ENCODE measurements at regions not wholly inside any gene's neighbourhood (a gene's known extent, or its start where the extent isn't known, plus 50 kb on each side); places are given as distances from the start of the nearest gene placed in this dataset.

- in situ Hi-C loops (cut with MboI; ENCODE audit: low sequenced_read_pairs), result no loop called here
- Histone ChIP-seq H3K4me1 (no peaks in the 10 kb centered on the region), H3K9me3 (no peaks in the 10 kb centered on the region), H3K4me3 (no peak overlapping the region), H3K36me3 (replicated peaks) (no peaks in the 10 kb centered on the region), H3K27me3 (ENCODE audit: low read depth) (no peaks in the 10 kb centered on the region; the same call in 1 of the 2 replicates)
- DNase-seq (ENCODE audit: low spot score in 2 of 2), result no peak
These were observed 134.9 kb downstream of the WSCD1 start for GRCh38 chr17:6205033-6205432.

- H3K9me3 ChIP-seq, result no peaks in the 10 kb centered on the region
- H3K4me3 ChIP-seq, result no peak overlapping the region
- no peaks in the 10 kb centered on the region; the same call in 1 of the 2 replicates for H3K27me3 ChIP-seq (ENCODE audit: low read depth)
- no peak for DNase-seq (ENCODE audit: low spot score in 2 of 2)
- in situ Hi-C loops (cut with MboI; ENCODE audit: low sequenced_read_pairs), result no loop called here
- no peaks in the 10 kb centered on the region for H3K36me3 ChIP-seq (replicated peaks)
- H3K4me1 ChIP-seq, result no peaks in the 10 kb centered on the region
These were observed 134.1 kb downstream of the WSCD1 start for GRCh38 chr17:6204203-6204722.

- no peak for DNase-seq (ENCODE audit: low spot score in 2 of 2)
- in situ Hi-C loops (cut with MboI; ENCODE audit: low sequenced_read_pairs), result no loop called here
- H3K27me3 ChIP-seq (ENCODE audit: low read depth), result no peaks in the 10 kb centered on the region
These were observed 126.2 kb downstream of the WSCD1 start for GRCh38 chr17:6196355-6196754.

GRCh38 chr17:6195123-6195522 lies 124.9 kb downstream of the WSCD1 start:
- H3K4me3 ChIP-seq, result no peak overlapping the region
- in situ Hi-C loops (cut with MboI; ENCODE audit: low sequenced_read_pairs), result no loop called here
- H3K36me3 ChIP-seq (replicated peaks), result no peaks in the 10 kb centered on the region
- DNase-seq (ENCODE audit: low spot score in 2 of 2), result no peak
- no peaks in the 10 kb centered on the region for H3K9me3 ChIP-seq
- H3K4me1 ChIP-seq, result no peaks in the 10 kb centered on the region
- H3K27me3 ChIP-seq (ENCODE audit: low read depth), result no peaks in the 10 kb centered on the region

More at GRCh38 chr17:6196355-6196754, 126.2 kb downstream of the WSCD1 start:
- Histone ChIP-seq H3K4me3 (no peak overlapping the region), H3K36me3 (replicated peaks) (no peaks in the 10 kb centered on the region), H3K9me3 (no peaks in the 10 kb centered on the region), H3K4me1 (no peaks in the 10 kb centered on the region)

GRCh38 chr17:6191405-6192324 lies 121.5 kb downstream of the WSCD1 start:
- H3K4me3 ChIP-seq, result no peak overlapping the region
- no peaks in the 10 kb centered on the region for H3K9me3 ChIP-seq
- in situ Hi-C loops (cut with MboI; ENCODE audit: low sequenced_read_pairs), result no loop called here
- no peak for DNase-seq (ENCODE audit: low spot score in 2 of 2)
- no peaks in the 10 kb centered on the region for H3K27me3 ChIP-seq (ENCODE audit: low read depth)
- H3K36me3 ChIP-seq (replicated peaks), result no peaks in the 10 kb centered on the region
- peaks cover 3% of the 10 kb centered on the region; the same call in 1 of the 2 replicates for H3K4me1 ChIP-seq

GRCh38 chr17:6187836-6188235 lies 117.7 kb downstream of the WSCD1 start:
- H3K9me3 ChIP-seq, result no peaks in the 10 kb centered on the region
- H3K36me3 ChIP-seq (replicated peaks), result no peaks in the 10 kb centered on the region
- in situ Hi-C loops (cut with MboI; ENCODE audit: low sequenced_read_pairs), result no loop called here
- H3K4me1 ChIP-seq, result peaks cover 3% of the 10 kb centered on the region; the same call in 1 of the 2 replicates
- H3K27me3 ChIP-seq (ENCODE audit: low read depth), result no peaks in the 10 kb centered on the region
- H3K4me3 ChIP-seq, result no peak overlapping the region
- peak; percentile 62 to 69 for DNase-seq (ENCODE audit: low spot score in 2 of 2)

- in situ Hi-C loops (cut with MboI; ENCODE audit: low sequenced_read_pairs), result no loop called here
- DNase-seq (ENCODE audit: low spot score in 2 of 2), result no peak
- Histone ChIP-seq H3K36me3 (replicated peaks) (no peaks in the 10 kb centered on the region), H3K4me1 (peaks cover 3% of the 10 kb centered on the region; the same call in 1 of the 2 replicates), H3K27me3 (ENCODE audit: low read depth) (no peaks in the 10 kb centered on the region), H3K9me3 (no peaks in the 10 kb centered on the region), H3K4me3 (no peak overlapping the region)
These were observed 116.8 kb downstream of the WSCD1 start for GRCh38 chr17:6186998-6187397.

GRCh38 chr17:6184508-6184907 lies 114.3 kb downstream of the WSCD1 start:
- DNase-seq (ENCODE audit: low spot score in 2 of 2), result no peak
- H3K9me3 ChIP-seq, result no peaks in the 10 kb centered on the region
- peaks cover 3% of the 10 kb centered on the region; the same call in 1 of the 2 replicates for H3K4me1 ChIP-seq
- in situ Hi-C loops (cut with MboI; ENCODE audit: low sequenced_read_pairs), result no loop called here
- no peaks in the 10 kb centered on the region for H3K36me3 ChIP-seq (replicated peaks)
- H3K27me3 ChIP-seq (ENCODE audit: low read depth), result no peaks in the 10 kb centered on the region
- H3K4me3 ChIP-seq, result no peak overlapping the region

- Histone ChIP-seq H3K4me3 (no peak overlapping the region), H3K27me3 (ENCODE audit: low read depth) (no peaks in the 10 kb centered on the region), H3K9me3 (no peaks in the 10 kb centered on the region), H3K36me3 (replicated peaks) (no peaks in the 10 kb centered on the region), H3K4me1 (no peaks in the 10 kb centered on the region)
- in situ Hi-C loops (cut with MboI; ENCODE audit: low sequenced_read_pairs), result no loop called here
- no peak for DNase-seq (ENCODE audit: low spot score in 2 of 2)
These were observed 108.8 kb downstream of the WSCD1 start for GRCh38 chr17:6179017-6179416.

GRCh38 chr17:6177941-6178694 lies 107.9 kb downstream of the WSCD1 start:
- peaks cover 2% of the 10 kb centered on the region for H3K4me1 ChIP-seq
- H3K27me3 ChIP-seq (ENCODE audit: low read depth), result no peaks in the 10 kb centered on the region
- no peak overlapping the region for H3K4me3 ChIP-seq
- H3K36me3 ChIP-seq (replicated peaks), result no peaks in the 10 kb centered on the region
- DNase-seq (ENCODE audit: low spot score in 2 of 2), result no peak
- in situ Hi-C loops (cut with MboI; ENCODE audit: low sequenced_read_pairs), result no loop called here
- no peaks in the 10 kb centered on the region for H3K9me3 ChIP-seq
